Small intestine (tissue), 7 donors: ENCODE measurements at regions not wholly inside any gene's neighbourhood (a gene's known extent, or its start where the extent isn't known, plus 50 kb on each side); places are given as distances from the start of the nearest gene placed in this dataset.
A peak's percentile ranks its signal among the peaks of the same experiment; 100 is the strongest.

ENCODE experiments used
- DNase-seq, 2 donors: peaks; one replicate each; pipeline versions ENCODE4 v3.0.0 to v3.0.0-alpha.2; 2013
- FAIRE-seq: peaks from 2 replicates; lab custom pipeline; 2012; peaks lifted over from hg19 to GRCh38; lab: Jason Lieb, UNC
- H3K27ac ChIP-seq, 3 donors: one replicate each; pipeline ENCODE4 v1.5.1; 2013; ENCODE audit warnings: low read length in 2 of 3, mild to moderate bottlenecking in 2 of 3, control low read depth in 1 of 3, inconsistent platforms in 1 of 3, low read depth in 1 of 3, moderate library complexity in 1 of 3
- H3K27me3 ChIP-seq, 3 donors: one replicate each; pipeline ENCODE4 v1.6.1; 2013; ENCODE audit warnings: low read length in 3 of 3, inconsistent platforms in 1 of 3; ENCODE audit not compliant: control insufficient read depth in 3 of 3, insufficient read depth in 3 of 3
- H3K36me3 ChIP-seq, 3 donors: one replicate each; pipeline ENCODE4 v1.6.1; 2013; ENCODE audit warnings: low read length in 3 of 3, inconsistent platforms in 1 of 3, low read depth in 1 of 3, mild to moderate bottlenecking in 1 of 3, moderate library complexity in 1 of 3; ENCODE audit not compliant: control insufficient read depth in 3 of 3, insufficient read depth in 2 of 3
- H3K4me1 ChIP-seq, 3 donors: one replicate each; pipeline ENCODE4 v1.6.1; 2013; ENCODE audit warnings: low read length in 2 of 3, inconsistent platforms in 1 of 3, low read depth in 1 of 3, mild to moderate bottlenecking in 1 of 3, moderate library complexity in 1 of 3; ENCODE audit not compliant: control insufficient read depth in 3 of 3, insufficient read depth in 2 of 3
- H3K4me3 ChIP-seq, 3 donors: one replicate each; pipeline ENCODE4 v1.5.1; 2013; ENCODE audit warnings: low read length in 3 of 3, control low read depth in 1 of 3, inconsistent platforms in 1 of 3, low read depth in 1 of 3, mild to moderate bottlenecking in 1 of 3, moderate library complexity in 1 of 3
- H3K9me3 ChIP-seq, 2 donors: one replicate each; pipeline ENCODE4 v1.6.1; 2013; ENCODE audit warnings: low read depth in 1 of 2, low read length in 1 of 2; ENCODE audit not compliant: control insufficient read depth in 2 of 2, insufficient read depth in 1 of 2
- WGBS, 3 donors: extraction: QIAGEN DNeasy Blood & Tissue Kit; methylation state at CpG; one replicate each; pipeline ENCODE4 v1.1.7; 2013; 5-methylcytosine and 5-hydroxymethylcytosine counted together
- donor health status: healthy with polysubstance abuse.
- donor health status: control.
- donor health status: control.
- donor health status: Bipolar disorder and iron deficiency.
- donor health status: healthy.

GRCh38 chr16:55257966-55258613, 65.9 kb upstream of the IRX6 start:
- H3K4me1 ChIP-seq, result no peaks in the 10 kb centered on the region
- H3K27ac ChIP-seq, result no peak overlapping the region
- FAIRE-seq, result no peak
- peak; percentile 59 to 73 for DNase-seq
- no peaks in the 10 kb centered on the region for H3K9me3 ChIP-seq
- peaks cover 0 to under 1% (median 0%) of the 10 kb centered on the region in 3 donors for H3K27me3 ChIP-seq
- 32 to 37% (median 32%) methylated on average over 9 of the region's 9 CpGs for WGBS, 3 donors
- no peak overlapping the region for H3K4me3 ChIP-seq
- no peaks in the 10 kb centered on the region for H3K36me3 ChIP-seq

GRCh38 chr16:55261301-55261700, 62.7 kb upstream of the IRX6 start:
- Histone ChIP-seq H3K4me3 (no peak overlapping the region), H3K36me3 (no peaks in the 10 kb centered on the region), H3K27ac (no peak overlapping the region), H3K4me1 (no peaks in the 10 kb centered on the region), H3K9me3 (no peaks in the 10 kb centered on the region), H3K27me3 (peaks cover 0 to 3% (median 0%) of the 10 kb centered on the region in 3 donors)
- DNase-seq (no peak), FAIRE-seq (no peak)
- 77 to 86% (median 80%) methylated on average over 3 of the region's 3 CpGs for WGBS, 3 donors

GRCh38 chr16:55263271-55264250, 60.4 kb upstream of the IRX6 start:
- DNase-seq, result no peak
- Histone ChIP-seq H3K9me3 (no peaks in the 10 kb centered on the region), H3K36me3 (no peaks in the 10 kb centered on the region), H3K4me3 (no peak overlapping the region), H3K27ac (no peak overlapping the region), H3K4me1 (no peaks in the 10 kb centered on the region), H3K27me3 (peaks cover 0 to 3% (median 0%) of the 10 kb centered on the region in 3 donors)
- no peak for FAIRE-seq
- 67 to 80% (median 74%) methylated on average over 10 of the region's 10 CpGs for WGBS, 3 donors

GRCh38 chr16:55264949-55265348, 59.1 kb upstream of the IRX6 start:
- Histone ChIP-seq H3K4me1 (no peaks in the 10 kb centered on the region), H3K27me3 (peaks cover 0 to 3% (median 0%) of the 10 kb centered on the region in 3 donors), H3K36me3 (no peaks in the 10 kb centered on the region), H3K4me3 (no peak overlapping the region), H3K27ac (no peak overlapping the region), H3K9me3 (no peaks in the 10 kb centered on the region)
- WGBS, 3 donors, result 66 to 80% (median 74%) methylated on average over 7 of the region's 7 CpGs
- FAIRE-seq, result no peak
- no peak for DNase-seq

- no peak overlapping the region for H3K4me3 ChIP-seq
- no peak overlapping the region for H3K27ac ChIP-seq
- DNase-seq (no peak), FAIRE-seq (no peak)
- 73 to 87% (median 84%) methylated on average over 2 of the region's 2 CpGs for WGBS, 3 donors
- no peaks in the 10 kb centered on the region for H3K36me3 ChIP-seq
- no peaks in the 10 kb centered on the region for H3K9me3 ChIP-seq
- H3K27me3 ChIP-seq, result peaks cover 0 to 5% (median 0%) of the 10 kb centered on the region in 3 donors
- H3K4me1 ChIP-seq, result no peaks in the 10 kb centered on the region
Observed at GRCh38 chr16:55265926-55266325, 58.1 kb upstream of the IRX6 start.

GRCh38 chr16:55271945-55272513, 52.0 kb upstream of the IRX6 start:
- Histone ChIP-seq H3K36me3 (no peaks in the 10 kb centered on the region), H3K4me1 (no peaks in the 10 kb centered on the region), H3K27ac (no peak overlapping the region), H3K4me3 (no peak overlapping the region), H3K9me3 (no peaks in the 10 kb centered on the region), H3K27me3 (peaks cover 0 to 2% (median 0%) of the 10 kb centered on the region in 3 donors)
- FAIRE-seq, result no peak
- no peak for DNase-seq
- WGBS, 3 donors, result 72 to 80% (median 75%) methylated on average over 5 of the region's 5 CpGs

GRCh38 chr16:55272744-55273143, 51.3 kb upstream of the IRX6 start:
- Histone ChIP-seq H3K27me3 (peaks cover 0 to 2% (median 0%) of the 10 kb centered on the region in 3 donors), H3K4me3 (no peak overlapping the region), H3K9me3 (no peaks in the 10 kb centered on the region), H3K36me3 (no peaks in the 10 kb centered on the region), H3K4me1 (no peaks in the 10 kb centered on the region), H3K27ac (no peak overlapping the region)
- 44 to 59% (median 56%) methylated on average over 1 of the region's 1 CpG for WGBS, 3 donors
- FAIRE-seq (no peak), DNase-seq (no peak)

GRCh38 chr16:55273356-55273755, 50.6 kb upstream of the IRX6 start:
- FAIRE-seq (no peak), DNase-seq (no peak)
- H3K36me3 ChIP-seq, result no peaks in the 10 kb centered on the region
- 88 to 91% (median 88%) methylated on average over 7 of the region's 7 CpGs for WGBS, 3 donors
- H3K27me3 ChIP-seq, result peaks cover 0 to 2% (median 0%) of the 10 kb centered on the region in 3 donors
- H3K4me3 ChIP-seq, result no peak overlapping the region
- no peaks in the 10 kb centered on the region for H3K9me3 ChIP-seq
- H3K4me1 ChIP-seq, result no peaks in the 10 kb centered on the region
- H3K27ac ChIP-seq, result no peak overlapping the region
